Nucleus accumbens (tissue), 56 donors: ENCODE measurements at regions not wholly inside any gene's neighbourhood (a gene's known extent, or its start where the extent isn't known, plus 50 kb on each side); places are given as distances from the start of the nearest gene placed in this dataset.
A peak's percentile ranks its signal among the peaks of the same experiment; 100 is the strongest.

Experiments used
- DNase-seq, 56 donors: peaks; one replicate each; lab custom pipeline; 2025; lab: John Stamatoyannopoulos, UW

- DNase-seq, result no peak
Measured at GRCh38 chrX:106341823-106342222, 173.7 kb downstream of the PWWP3B start.

GRCh38 chrX:106356580-106356979 lies 188.5 kb downstream of the PWWP3B start:
- no peak for DNase-seq

GRCh38 chrX:106363214-106363613 lies 195.1 kb downstream of the PWWP3B start:
- no peak for DNase-seq

GRCh38 chrX:106378616-106379015 lies 210.5 kb downstream of the PWWP3B start:
- DNase-seq, result no peak

- DNase-seq, result peak in 3 of 56 donors; percentile 0 to 28 (median 1)
Measured at GRCh38 chrX:106391284-106391911, 220.4 kb upstream of the RADX start.

- DNase-seq, result no peak
Measured at GRCh38 chrX:106392346-106392745, 219.4 kb upstream of the RADX start.

GRCh38 chrX:106397788-106398538 lies 213.8 kb upstream of the RADX start:
- no peak for DNase-seq

- DNase-seq, result no peak
Measured at GRCh38 chrX:106401965-106402559, 209.7 kb upstream of the RADX start.

- DNase-seq, result no peak
Measured at GRCh38 chrX:106404512-106404911, 207.3 kb upstream of the RADX start.

GRCh38 chrX:106415276-106415895 lies 196.4 kb upstream of the RADX start:
- peak in 4 of 56 donors; percentile 0 to 5 (median 2) for DNase-seq

GRCh38 chrX:106436691-106437090 lies 175.1 kb upstream of the RADX start:
- no peak for DNase-seq

- peak in 18 of 56 donors; percentile 0 to 41 (median 4) for DNase-seq
Measured at GRCh38 chrX:106437407-106437806, 174.4 kb upstream of the RADX start.

- no peak for DNase-seq
Measured at GRCh38 chrX:106450405-106450804, 161.4 kb upstream of the RADX start.

GRCh38 chrX:106451933-106452332 lies 159.8 kb upstream of the RADX start:
- DNase-seq, result no peak

- no peak for DNase-seq
Measured at GRCh38 chrX:106454991-106455390, 156.8 kb upstream of the RADX start.

- DNase-seq, result no peak
Measured at GRCh38 chrX:106457802-106458201, 154.0 kb upstream of the RADX start.

- DNase-seq, result no peak
Measured at GRCh38 chrX:106467422-106467821, 144.4 kb upstream of the RADX start.

GRCh38 chrX:106467943-106468342 lies 143.8 kb upstream of the RADX start:
- DNase-seq, result no peak

GRCh38 chrX:106468433-106468832 lies 143.3 kb upstream of the RADX start:
- DNase-seq, result no peak

- DNase-seq, result no peak
Measured at GRCh38 chrX:106479920-106480319, 131.9 kb upstream of the RADX start.

- peak in 39 of 56 donors; percentile 0 to 64 (median 6) for DNase-seq
Measured at GRCh38 chrX:106481341-106481740, 130.4 kb upstream of the RADX start.
